Activated T-helper 2 cell treated with anti-CD3 and anti-CD28 coated beads, Interferon-gamma antibody, Interleukin-2, Interleukin-4, amounts not matched to agents 10 μg/mL and 5 μg/mL and 100 μg/mL, durations not matched to agents 14 hours and 24 hours and 36 hours (primary cell): ENCODE measurements at regions not wholly inside any gene's neighbourhood (a gene's known extent, or its start where the extent isn't known, plus 50 kb on each side); places are given as distances from the start of the nearest gene placed in this dataset.

Experiments
- DNase-seq: peaks from one replicate; pipeline ENCODE4 v3.0.0; 2021; ENCODE audit warnings: low spot score
- H3K27ac Mint-ChIP-seq: one replicate; pipeline ENCODE4 v1.8.0; 2021; ENCODE audit warnings: mixed read lengths
- H3K27me3 Mint-ChIP-seq: one replicate; pipeline ENCODE4 v1.8.0; 2021; ENCODE audit warnings: low read depth, mixed read lengths
- H3K36me3 Mint-ChIP-seq: one replicate; pipeline ENCODE4 v1.8.0; 2021; ENCODE audit warnings: low read depth, mixed read lengths
- H3K4me1 Mint-ChIP-seq: one replicate; pipeline ENCODE4 v1.8.0; 2021; ENCODE audit warnings: low read depth, mixed read lengths
- H3K4me3 Mint-ChIP-seq: one replicate; pipeline ENCODE4 v1.8.0; 2021; ENCODE audit warnings: low read depth, mild to moderate bottlenecking, moderate library complexity, mixed read lengths
- H3K9me3 Mint-ChIP-seq: one replicate; pipeline ENCODE4 v1.8.0; 2021; ENCODE audit warnings: mixed read lengths
- intact Hi-C: fragments of 100-400 bp; cut with micrococcal nuclease; formaldehyde crosslinking; loops from one replicate; pipeline ENCODE4 v1.15.1; 2023

GRCh38 chr16:64012166-64012565 is 1109.7 kb downstream of the CDH11 start:
- Mint-ChIP-seq H3K4me1 (no peaks in the 10 kb centered on the region), H3K27ac (no peak overlapping the region), H3K9me3 (peaks cover 62% of the 10 kb centered on the region), H3K27me3 (no peaks in the 10 kb centered on the region), H3K4me3 (no peak overlapping the region), H3K36me3 (no peaks in the 10 kb centered on the region)
- DNase-seq, result no peak
- intact Hi-C loops, result no loop called here

DNA sequence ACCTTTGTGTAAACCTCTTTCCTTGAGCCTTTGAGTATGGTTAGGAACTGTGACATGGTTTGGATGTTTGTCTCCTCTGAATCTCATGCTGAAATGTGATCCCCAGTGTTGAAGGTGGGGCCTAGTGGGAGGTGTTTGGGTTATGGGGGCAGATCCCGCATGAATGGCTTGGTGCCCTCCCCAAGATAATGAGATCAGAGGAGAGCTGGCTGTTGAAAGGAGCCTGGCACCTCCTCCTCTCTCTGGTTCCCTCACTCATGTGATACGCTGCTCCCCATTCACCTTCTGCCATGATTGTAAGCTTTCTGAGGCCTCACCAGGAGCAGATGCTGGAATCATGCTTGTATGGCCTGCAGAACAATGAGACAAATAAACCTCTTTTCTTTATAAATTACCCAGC is 1110.2 kb downstream of the CDH11 start:
- DNase-seq, result no peak
- Mint-ChIP-seq H3K4me3 (no peak overlapping the region), H3K9me3 (peaks cover 57% of the 10 kb centered on the region), H3K4me1 (no peaks in the 10 kb centered on the region), H3K27me3 (no peaks in the 10 kb centered on the region), H3K36me3 (no peaks in the 10 kb centered on the region), H3K27ac (no peak overlapping the region)
- intact Hi-C loops, result no loop called here

GRCh38 chr16:64008131-64008530 is 1113.7 kb downstream of the CDH11 start:
- no peak for DNase-seq
- Mint-ChIP-seq H3K9me3 (peaks cover 50% of the 10 kb centered on the region), H3K4me1 (no peaks in the 10 kb centered on the region), H3K36me3 (no peaks in the 10 kb centered on the region), H3K4me3 (no peak overlapping the region), H3K27me3 (no peaks in the 10 kb centered on the region), H3K27ac (no peak overlapping the region)
- intact Hi-C loops, result no loop called here

DNA sequence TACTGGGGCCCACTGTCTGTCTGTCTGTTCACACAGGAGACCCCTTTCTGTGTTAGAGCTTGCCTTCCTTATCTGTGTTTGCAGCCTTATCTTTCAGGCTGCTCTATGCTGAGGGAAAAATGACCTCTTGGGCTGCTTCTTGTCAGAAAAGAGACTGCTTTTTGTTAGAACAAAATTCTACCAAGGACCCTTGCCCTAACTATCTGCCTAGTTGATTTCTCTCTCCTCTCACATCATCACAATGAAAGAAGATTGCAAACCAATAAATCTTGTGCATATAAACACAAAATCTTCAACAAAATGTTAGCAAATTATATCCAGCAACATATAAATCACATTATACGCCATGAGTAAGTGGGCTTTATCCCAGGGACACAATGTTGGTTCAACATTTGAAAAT is 1117.7 kb downstream of the CDH11 start:
- intact Hi-C loops, result no loop called here
- peaks cover 51% of the 10 kb centered on the region for H3K9me3 Mint-ChIP-seq

GRCh38 chr16:63995025-63995424 is 1126.8 kb downstream of the CDH11 start:
- H3K9me3 Mint-ChIP-seq, result peaks cover 59% of the 10 kb centered on the region
- no peaks in the 10 kb centered on the region for H3K4me1 Mint-ChIP-seq
- intact Hi-C loops, result no loop called here
- H3K36me3 Mint-ChIP-seq, result no peaks in the 10 kb centered on the region
- H3K27me3 Mint-ChIP-seq, result no peaks in the 10 kb centered on the region
- H3K27ac Mint-ChIP-seq, result no peak overlapping the region
- DNase-seq, result no peak
- no peak overlapping the region for H3K4me3 Mint-ChIP-seq

More for the DNA sequence above, 1117.7 kb downstream of the CDH11 start:
- Mint-ChIP-seq H3K4me1 (no peaks in the 10 kb centered on the region), H3K4me3 (no peak overlapping the region), H3K27ac (no peak overlapping the region), H3K36me3 (no peaks in the 10 kb centered on the region), H3K27me3 (no peaks in the 10 kb centered on the region)
- DNase-seq, result no peak

DNA sequence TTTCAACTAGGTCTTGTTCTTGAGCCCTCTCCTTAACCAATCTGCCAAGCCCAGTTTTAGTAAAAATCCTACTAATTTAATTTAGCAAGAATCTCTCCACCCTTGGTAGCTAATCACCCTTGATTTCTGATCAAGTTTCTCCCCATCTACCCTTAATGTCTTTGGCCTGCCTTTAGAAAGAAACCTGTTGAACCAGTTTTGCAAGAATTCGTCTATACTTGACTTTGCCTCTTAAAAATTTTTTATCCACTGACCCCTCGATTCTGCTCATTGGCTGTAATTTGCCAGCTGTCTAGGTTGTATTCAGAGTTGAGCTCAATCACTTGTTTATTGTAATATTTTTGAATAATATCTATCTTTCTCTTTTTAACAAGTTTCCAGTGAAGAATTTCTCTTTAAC is 1138.5 kb downstream of the CDH11 start:
- Mint-ChIP-seq H3K36me3 (no peaks in the 10 kb centered on the region), H3K4me3 (no peak overlapping the region), H3K27me3 (no peaks in the 10 kb centered on the region)

DNA sequence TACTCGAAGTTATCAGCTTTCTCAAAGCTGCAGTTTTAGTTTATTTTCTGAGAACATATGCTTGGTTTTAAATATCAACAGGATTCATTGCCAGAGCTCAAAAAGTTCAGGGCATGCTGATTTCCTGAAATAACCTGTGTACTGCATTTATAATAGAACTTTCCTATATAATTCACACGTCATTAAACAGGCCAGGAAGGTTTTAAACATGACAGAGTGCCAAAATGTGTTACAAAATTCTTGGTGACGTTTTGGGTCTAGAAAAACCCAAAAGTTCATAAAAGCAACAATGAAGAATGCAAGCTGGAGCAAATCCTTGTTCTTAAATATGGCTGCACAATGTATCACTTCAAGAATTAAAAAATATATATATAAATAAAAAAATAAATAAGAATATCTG is 1139.1 kb downstream of the CDH11 start:
- Mint-ChIP-seq H3K4me1 (no peaks in the 10 kb centered on the region), H3K4me3 (no peak overlapping the region), H3K27ac (no peak overlapping the region), H3K36me3 (no peaks in the 10 kb centered on the region), H3K27me3 (no peaks in the 10 kb centered on the region), H3K9me3 (peaks cover 64% of the 10 kb centered on the region)
- intact Hi-C loops, result no loop called here
- no peak for DNase-seq

More for the DNA sequence above, 1138.5 kb downstream of the CDH11 start:
- Mint-ChIP-seq H3K9me3 (peaks cover 61% of the 10 kb centered on the region), H3K27ac (no peak overlapping the region), H3K4me1 (no peaks in the 10 kb centered on the region)
- intact Hi-C loops, result no loop called here
- DNase-seq, result no peak

- intact Hi-C loops, result no loop called here
- H3K36me3 Mint-ChIP-seq, result no peaks in the 10 kb centered on the region
Measured at GRCh38 chr16:63982110-63982509, 1139.8 kb downstream of the CDH11 start.

GRCh38 chr16:63981639-63982038 is 1140.2 kb downstream of the CDH11 start:
- intact Hi-C loops, result no loop called here
- H3K36me3 Mint-ChIP-seq, result no peaks in the 10 kb centered on the region
- no peaks in the 10 kb centered on the region for H3K27me3 Mint-ChIP-seq
- H3K4me1 Mint-ChIP-seq, result no peaks in the 10 kb centered on the region
- no peak for DNase-seq
- no peak overlapping the region for H3K27ac Mint-ChIP-seq
- no peak overlapping the region for H3K4me3 Mint-ChIP-seq
- peaks cover 60% of the 10 kb centered on the region for H3K9me3 Mint-ChIP-seq

More at GRCh38 chr16:63982110-63982509, 1139.8 kb downstream of the CDH11 start:
- DNase-seq, result no peak
- H3K27ac Mint-ChIP-seq, result no peak overlapping the region
- H3K27me3 Mint-ChIP-seq, result no peaks in the 10 kb centered on the region
- H3K9me3 Mint-ChIP-seq, result peaks cover 63% of the 10 kb centered on the region
- no peak overlapping the region for H3K4me3 Mint-ChIP-seq
- H3K4me1 Mint-ChIP-seq, result no peaks in the 10 kb centered on the region

- Mint-ChIP-seq H3K27ac (no peak overlapping the region), H3K4me3 (no peak overlapping the region), H3K4me1 (no peaks in the 10 kb centered on the region), H3K27me3 (no peaks in the 10 kb centered on the region), H3K36me3 (no peaks in the 10 kb centered on the region), H3K9me3 (peaks cover 60% of the 10 kb centered on the region)
- intact Hi-C loops, result no loop called here
- DNase-seq, result no peak
Measured at GRCh38 chr16:63980763-63981162, 1141.1 kb downstream of the CDH11 start.

DNA sequence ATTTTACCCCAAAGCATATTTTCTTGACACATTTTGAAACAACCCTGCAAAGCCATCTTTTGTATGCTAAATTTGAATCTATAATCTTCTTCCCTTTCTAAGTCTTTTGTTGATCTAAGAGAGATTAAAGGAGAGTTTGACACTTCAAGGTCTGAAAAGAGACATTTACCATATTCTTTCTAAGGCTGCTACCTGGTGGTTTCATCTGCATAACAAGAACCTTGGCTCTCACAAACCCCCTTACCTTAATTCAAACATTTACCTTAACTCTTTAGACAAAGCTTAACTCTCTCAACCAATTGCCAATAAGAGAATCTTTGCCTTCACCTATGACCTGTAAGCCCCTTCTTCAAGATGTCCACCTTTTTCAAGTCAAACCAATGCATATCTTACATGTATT is 1143.6 kb downstream of the CDH11 start:
- Mint-ChIP-seq H3K27ac (no peak overlapping the region), H3K9me3 (peaks cover 66% of the 10 kb centered on the region), H3K4me1 (no peaks in the 10 kb centered on the region), H3K4me3 (no peak overlapping the region), H3K36me3 (no peaks in the 10 kb centered on the region), H3K27me3 (no peaks in the 10 kb centered on the region)
- intact Hi-C loops, result no loop called here
- DNase-seq, result no peak

DNA sequence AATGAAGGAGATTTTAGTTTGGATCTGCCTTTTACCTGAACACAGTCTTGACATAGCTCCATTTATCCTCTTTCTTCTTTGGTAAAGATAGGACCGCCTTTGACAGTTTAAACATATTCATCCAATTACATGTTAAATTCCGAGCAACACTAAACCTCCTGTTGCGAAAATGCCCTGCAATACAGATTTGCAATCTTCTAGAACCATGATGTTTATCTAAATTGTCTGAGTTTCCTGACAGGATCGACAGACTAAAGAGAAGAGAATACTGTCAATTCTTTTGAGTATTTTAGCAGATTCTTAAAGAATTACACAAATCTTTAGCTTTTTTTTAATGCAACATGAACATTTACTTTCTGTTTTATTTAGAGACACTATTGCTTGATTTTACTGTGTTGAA is 1145.5 kb downstream of the CDH11 start:
- no peak overlapping the region for H3K4me3 Mint-ChIP-seq
- peaks cover 63% of the 10 kb centered on the region for H3K9me3 Mint-ChIP-seq
- no peak overlapping the region for H3K27ac Mint-ChIP-seq
- DNase-seq, result no peak
- no peaks in the 10 kb centered on the region for H3K27me3 Mint-ChIP-seq
- H3K36me3 Mint-ChIP-seq, result no peaks in the 10 kb centered on the region
- intact Hi-C loops, result no loop called here
- no peaks in the 10 kb centered on the region for H3K4me1 Mint-ChIP-seq

GRCh38 chr16:63975669-63976068 is 1146.2 kb downstream of the CDH11 start:
- Mint-ChIP-seq H3K36me3 (no peaks in the 10 kb centered on the region), H3K27me3 (no peaks in the 10 kb centered on the region), H3K9me3 (peaks cover 60% of the 10 kb centered on the region), H3K4me1 (no peaks in the 10 kb centered on the region), H3K4me3 (no peak overlapping the region), H3K27ac (no peak overlapping the region)
- no peak for DNase-seq
- intact Hi-C loops, result no loop called here

GRCh38 chr16:63967966-63968365 is 1153.9 kb downstream of the CDH11 start:
- H3K4me1 Mint-ChIP-seq, result no peaks in the 10 kb centered on the region
- no peak for DNase-seq
- intact Hi-C loops, result no loop called here
- H3K4me3 Mint-ChIP-seq, result no peak overlapping the region
- no peaks in the 10 kb centered on the region for H3K27me3 Mint-ChIP-seq
- no peak overlapping the region for H3K27ac Mint-ChIP-seq
- no peaks in the 10 kb centered on the region for H3K36me3 Mint-ChIP-seq
- peaks cover 34% of the 10 kb centered on the region for H3K9me3 Mint-ChIP-seq
